Transverse colon (tissue), 4 donors: ENCODE measurements at regions not wholly inside any gene's neighbourhood (a gene's known extent, or its start where the extent isn't known, plus 50 kb on each side); places are given as distances from the start of the nearest gene placed in this dataset.

Source experiments
- DNase-seq: peaks from one replicate; pipeline ENCODE4 v3.0.0-alpha.2; 2019
- H3K27ac ChIP-seq, 4 donors: fragments of 200-600 bp; sonication (generic); 2 replicates each; pipeline ENCODE4 v1.5.1; 2016 to 2018; ENCODE audit warnings: inconsistent platforms in 4 of 4
- H3K27me3 ChIP-seq: fragments of 200-600 bp; sonication (generic); 2 replicates; pipeline ENCODE4 v1.5.1; 2017; ENCODE audit warnings: inconsistent platforms
- H3K36me3 ChIP-seq, 4 donors: fragments of 200-600 bp; sonication (generic); 2 replicates each; pipeline ENCODE4 v1.5.1; 2017 to 2019; ENCODE audit warnings: inconsistent platforms in 4 of 4
- H3K4me1 ChIP-seq, 4 donors: fragments of 200-600 bp; sonication (generic); 2 replicates each; pipeline ENCODE4 v1.5.1; 2017 to 2020; ENCODE audit warnings: inconsistent platforms in 4 of 4
- H3K4me3 ChIP-seq, 4 donors: fragments of 200-600 bp; sonication (generic); 1 replicate in 1 of 4; 2 replicates in 3 of 4; pipeline versions ENCODE4 v1.5.1 to v1.6.1; 2017 to 2019; ENCODE audit warnings: inconsistent platforms in 4 of 4
- H3K9me3 ChIP-seq, 2 donors: fragments of 200-600 bp; sonication (generic); 2 replicates each; pipeline ENCODE4 v1.5.1; 2017 to 2019; ENCODE audit warnings: inconsistent platforms in 2 of 2
- EP300 ChIP-seq: sonication (generic); formaldehyde crosslinking; IDR thresholded peaks from one replicate; pipeline ENCODE4 v1.6.1; 2017; ENCODE audit warnings: antibody characterized with exemption, low read depth
- POLR2A ChIP-seq: fragments of 450-650 bp; IDR thresholded peaks from one replicate; pipeline ENCODE4 v1.6.1; 2016; ENCODE audit warnings: antibody characterized with exemption, mild to moderate bottlenecking, moderate library complexity
- POLR2AphosphoS5 ChIP-seq, 3 donors: sonication (generic); formaldehyde crosslinking; IDR thresholded peaks; one replicate each; pipeline ENCODE4 v1.6.1; 2016; ENCODE audit warnings: antibody characterized with exemption in 3 of 3
- WGBS, 2 donors: methylation state at CpG; one replicate each; pipeline ENCODE4 v1.1.5; 2018; ENCODE audit warnings: low coverage in 1 of 2; 5-methylcytosine and 5-hydroxymethylcytosine counted together
- in situ Hi-C, 4 donors: fragments of 200-750 bp; cut with MboI; loops; one replicate each; pipeline versions ENCODE4 v1.15.0 to v1.15.1; 2017; ENCODE audit warnings: low sequenced_read_pairs in 3 of 4, low pct_ligation_motif_present in 1 of 4, low pct_unique_long_range_greater_than_20kb in 1 of 4
- intact Hi-C: fragments of 100-400 bp; cut with DNase I; formaldehyde crosslinking; loops from one replicate; pipeline ENCODE4 v1.15.1; 2023; ENCODE audit warnings: low total_unique reads
- TF ChIP-seq, protein P1 (sequence below), 5 experiments: fragments of 200-600 bp in 3 of 5; fragments of 450-650 bp in 2 of 5; sonication (generic) in 3 of 5; IDR thresholded peaks; 1 replicate in 2 of 5; 2 replicates in 3 of 5; pipeline ENCODE4 v1.5.1; 2016 to 2017; ENCODE audit warnings: antibody characterized with exemption in 5 of 5, inconsistent platforms in 3 of 5, mild to moderate bottlenecking in 2 of 5, moderate library complexity in 1 of 5

DNA sequence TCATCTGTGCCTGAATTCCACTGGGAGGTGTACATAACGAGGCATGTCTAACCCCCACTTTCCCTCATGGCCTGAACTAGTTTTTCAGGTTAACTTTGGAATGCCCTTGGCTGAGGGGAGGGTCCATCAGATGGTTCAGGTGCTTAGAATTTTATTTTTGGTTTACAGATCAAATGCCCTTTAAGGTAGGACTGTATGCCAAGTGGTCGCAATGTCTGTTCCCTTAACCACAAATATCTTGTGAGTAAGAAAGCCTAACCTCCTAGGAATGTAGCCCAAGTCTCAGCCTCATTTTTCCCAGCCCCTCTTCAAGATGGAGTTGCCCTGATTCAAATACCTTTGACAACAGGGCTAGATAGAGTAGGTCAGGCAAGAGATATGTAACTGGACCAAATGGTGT lies 78.4 kb downstream of the RNASET2 start:
- peaks cover 0 to under 1% (median 0%) of the 10 kb centered on the region in 4 donors for H3K4me1 ChIP-seq
- H3K36me3 ChIP-seq, result no peaks in the 10 kb centered on the region
- 85 to 89% methylated on average over 1 to 2 of the region's 2 CpGs for WGBS, 2 donors
- H3K27ac ChIP-seq, result no peak overlapping the region
- no peaks in the 10 kb centered on the region for H3K9me3 ChIP-seq
- intact Hi-C loops (no loop called here), in situ Hi-C loops (no loop called here)
- no peak for DNase-seq
- no peak for TF ChIP-seq POLR2AphosphoS5 (IDR thresholded peaks at IDR 0.05)
- no peak for TF ChIP-seq EP300
- TF ChIP-seq POLR2A, result no peak
- TF ChIP-seq, protein P1, sequence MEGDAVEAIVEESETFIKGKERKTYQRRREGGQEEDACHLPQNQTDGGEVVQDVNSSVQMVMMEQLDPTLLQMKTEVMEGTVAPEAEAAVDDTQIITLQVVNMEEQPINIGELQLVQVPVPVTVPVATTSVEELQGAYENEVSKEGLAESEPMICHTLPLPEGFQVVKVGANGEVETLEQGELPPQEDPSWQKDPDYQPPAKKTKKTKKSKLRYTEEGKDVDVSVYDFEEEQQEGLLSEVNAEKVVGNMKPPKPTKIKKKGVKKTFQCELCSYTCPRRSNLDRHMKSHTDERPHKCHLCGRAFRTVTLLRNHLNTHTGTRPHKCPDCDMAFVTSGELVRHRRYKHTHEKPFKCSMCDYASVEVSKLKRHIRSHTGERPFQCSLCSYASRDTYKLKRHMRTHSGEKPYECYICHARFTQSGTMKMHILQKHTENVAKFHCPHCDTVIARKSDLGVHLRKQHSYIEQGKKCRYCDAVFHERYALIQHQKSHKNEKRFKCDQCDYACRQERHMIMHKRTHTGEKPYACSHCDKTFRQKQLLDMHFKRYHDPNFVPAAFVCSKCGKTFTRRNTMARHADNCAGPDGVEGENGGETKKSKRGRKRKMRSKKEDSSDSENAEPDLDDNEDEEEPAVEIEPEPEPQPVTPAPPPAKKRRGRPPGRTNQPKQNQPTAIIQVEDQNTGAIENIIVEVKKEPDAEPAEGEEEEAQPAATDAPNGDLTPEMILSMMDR (IDR thresholded peaks at IDR 0.05), result no peak
- no peak overlapping the region for H3K4me3 ChIP-seq
- no peaks in the 10 kb centered on the region for H3K27me3 ChIP-seq

DNA sequence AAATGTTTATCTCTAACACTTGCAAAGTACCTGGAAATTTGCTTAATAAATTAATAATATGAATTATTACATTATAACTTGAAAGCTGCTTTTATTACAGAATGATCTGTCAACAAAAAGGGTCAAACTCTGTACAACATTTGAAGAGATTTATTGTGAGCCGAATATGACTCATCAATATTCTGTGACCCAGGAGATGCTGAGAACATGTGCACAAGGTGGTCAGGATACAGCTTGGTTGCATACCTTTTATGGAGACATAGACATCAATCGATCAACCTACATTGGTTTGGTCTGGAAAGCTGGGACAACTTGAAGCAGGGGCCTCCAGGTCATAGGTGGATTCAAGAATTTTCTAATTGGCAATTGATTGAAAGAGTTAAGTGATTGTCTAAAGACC lies 79.0 kb downstream of the RNASET2 start:
- in situ Hi-C loops (no loop called here), intact Hi-C loops (no loop called here)
- Histone ChIP-seq H3K9me3 (no peaks in the 10 kb centered on the region), H3K4me1 (peaks cover 0 to 3% (median 0%) of the 10 kb centered on the region in 4 donors), H3K27ac (no peak overlapping the region), H3K4me3 (no peak overlapping the region), H3K27me3 (no peaks in the 10 kb centered on the region), H3K36me3 (no peaks in the 10 kb centered on the region)
- TF ChIP-seq EP300, result no peak
- TF ChIP-seq POLR2AphosphoS5 (IDR thresholded peaks at IDR 0.05), result no peak
- TF ChIP-seq, protein P1 (IDR thresholded peaks at IDR 0.05), result no peak
- TF ChIP-seq POLR2A, result no peak
- no peak for DNase-seq
- 83 to 92% methylated on average over 2 of the region's 2 CpGs for WGBS, 2 donors

DNA sequence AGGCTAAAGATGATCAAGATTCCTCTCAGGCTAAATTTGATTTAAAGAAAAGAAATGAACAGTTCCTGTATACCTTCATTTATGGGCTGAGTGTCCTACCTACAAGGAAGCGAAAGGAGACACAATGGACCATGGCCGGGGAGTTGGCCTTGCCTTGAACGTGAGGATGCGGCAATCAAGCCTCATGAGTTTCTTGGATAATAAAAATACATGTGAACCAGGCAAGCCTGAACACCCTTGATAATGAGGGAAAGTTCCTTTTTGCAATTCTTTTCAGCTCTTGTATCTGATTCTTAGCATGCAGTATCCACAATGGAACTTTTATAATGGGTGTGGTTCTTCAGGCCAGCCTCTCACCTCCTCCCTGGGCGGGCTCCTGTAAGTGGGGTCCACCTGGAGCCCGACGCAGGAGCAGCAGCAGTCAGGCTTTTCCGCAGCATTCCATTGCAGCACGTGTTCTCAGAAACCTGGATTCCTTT lies 83.8 kb downstream of the RNASET2 start:
- no peaks in the 10 kb centered on the region for H3K27me3 ChIP-seq
- intact Hi-C loops (no loop called here), in situ Hi-C loops (no loop called here)
- H3K9me3 ChIP-seq, result no peaks in the 10 kb centered on the region
- H3K4me3 ChIP-seq, result no peak overlapping the region
- H3K27ac ChIP-seq, result no peak overlapping the region
- DNase-seq, result no peak
- TF ChIP-seq EP300, result no peak
- TF ChIP-seq POLR2AphosphoS5 (IDR thresholded peaks at IDR 0.05), result no peak
- TF ChIP-seq, protein P1 (IDR thresholded peaks at IDR 0.05), result no peak
- no peak for TF ChIP-seq POLR2A
- 70% methylated on average over 4 to 9 of the region's 9 CpGs for WGBS, 2 donors
- peaks cover 0 to 3% (median 0%) of the 10 kb centered on the region in 4 donors for H3K4me1 ChIP-seq
- H3K36me3 ChIP-seq, result no peaks in the 10 kb centered on the region

DNA sequence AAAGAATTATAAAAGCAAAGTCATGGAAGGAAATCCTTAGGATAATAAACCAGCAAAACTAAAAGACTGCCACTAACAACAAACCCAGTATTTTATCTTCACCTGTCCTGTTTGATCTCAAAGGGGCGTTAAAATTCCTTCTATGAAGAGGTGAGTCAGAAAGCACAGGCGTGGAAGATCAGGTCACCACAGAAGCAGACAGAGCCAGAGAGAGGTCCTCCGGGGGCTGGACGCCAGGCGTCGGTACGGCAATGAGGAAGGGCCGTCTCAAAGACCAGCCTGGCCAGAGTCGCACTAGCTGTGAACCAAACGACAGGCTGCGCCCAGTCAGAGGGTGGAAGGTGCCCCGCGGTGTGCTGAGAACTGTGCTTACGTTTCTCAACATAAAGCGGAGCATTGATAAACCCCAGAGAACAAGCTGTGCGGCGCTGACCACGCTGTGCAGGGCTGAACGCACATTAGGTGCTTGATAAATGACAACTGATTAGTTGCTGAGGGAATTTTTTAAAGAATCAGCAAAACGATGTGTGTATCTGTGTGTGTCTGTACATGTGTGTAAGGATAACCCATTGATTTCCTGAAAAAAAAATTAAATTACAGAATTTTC lies 85.6 kb downstream of the RNASET2 start:
- no peak for DNase-seq
- no peaks in the 10 kb centered on the region for H3K36me3 ChIP-seq
- H3K9me3 ChIP-seq, result no peaks in the 10 kb centered on the region
- TF ChIP-seq, protein P1 (IDR thresholded peaks at IDR 0.05), result no peak
- TF ChIP-seq POLR2AphosphoS5 (IDR thresholded peaks at IDR 0.05), result no peak
- no peak for TF ChIP-seq POLR2A
- TF ChIP-seq EP300, result no peak
- no peak overlapping the region for H3K4me3 ChIP-seq
- no peak overlapping the region for H3K27ac ChIP-seq
- intact Hi-C loops (no loop called here), in situ Hi-C loops (no loop called here)
- H3K4me1 ChIP-seq, result peaks cover 0 to 3% (median 0%) of the 10 kb centered on the region in 4 donors
- H3K27me3 ChIP-seq, result no peaks in the 10 kb centered on the region
- 90 to 93% methylated on average over 10 to 20 of the region's 20 CpGs for whole genome bisulfite sequencing, 2 donors
